Keratinocyte (primary cell): ENCODE measurements at regions not wholly inside any gene's neighbourhood (a gene's known extent, or its start where the extent isn't known, plus 50 kb on each side); places are given as distances from the start of the nearest gene placed in this dataset.

Source experiments
- EZH2 ChIP-seq: IDR thresholded peaks from one replicate; pipeline ENCODE4 v1.6.1; 2012; ENCODE audit warnings: inconsistent platforms, mild to moderate bottlenecking, low read length, moderate library complexity
- TF ChIP-seq, protein P1 (sequence below), 3 experiments: IDR thresholded peaks in 1 of 3; conservative IDR thresholded peaks in 1 of 3; optimal IDR thresholded peaks in 1 of 3; 2 replicates in 2 of 3; 3 replicates in 1 of 3; pipeline versions ENCODE3 to v1.5.1; 2011; ENCODE audit warnings: low read length in 3 of 3, mild to moderate bottlenecking in 3 of 3, moderate library complexity in 2 of 3, control low read depth in 1 of 3, inconsistent platforms in 1 of 3; ENCODE audit not compliant: insufficient read depth in 2 of 3; ENCODE audit errors: extremely low read depth in 1 of 3

DNA sequence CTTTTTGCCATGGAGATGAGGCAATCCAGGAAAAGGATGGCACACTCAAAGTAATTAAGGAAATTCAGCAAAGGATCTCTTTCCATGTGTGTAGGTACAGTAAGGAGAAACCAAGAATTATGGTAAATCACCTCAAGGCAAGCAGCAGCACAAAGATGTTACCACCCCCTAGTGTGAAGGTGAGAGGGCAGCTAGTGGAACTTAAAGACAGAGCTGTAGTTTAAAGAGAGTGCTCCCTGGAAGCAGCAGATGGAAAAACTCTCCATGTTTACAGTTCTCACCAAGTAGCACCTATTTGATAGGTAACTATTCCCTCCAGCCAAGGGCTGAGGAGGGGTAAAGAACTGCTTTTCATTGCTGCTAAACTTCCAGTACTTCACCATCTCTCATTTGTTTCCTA lies 860.4 kb upstream of the CRIM1 start:
- TF ChIP-seq, protein P1, sequence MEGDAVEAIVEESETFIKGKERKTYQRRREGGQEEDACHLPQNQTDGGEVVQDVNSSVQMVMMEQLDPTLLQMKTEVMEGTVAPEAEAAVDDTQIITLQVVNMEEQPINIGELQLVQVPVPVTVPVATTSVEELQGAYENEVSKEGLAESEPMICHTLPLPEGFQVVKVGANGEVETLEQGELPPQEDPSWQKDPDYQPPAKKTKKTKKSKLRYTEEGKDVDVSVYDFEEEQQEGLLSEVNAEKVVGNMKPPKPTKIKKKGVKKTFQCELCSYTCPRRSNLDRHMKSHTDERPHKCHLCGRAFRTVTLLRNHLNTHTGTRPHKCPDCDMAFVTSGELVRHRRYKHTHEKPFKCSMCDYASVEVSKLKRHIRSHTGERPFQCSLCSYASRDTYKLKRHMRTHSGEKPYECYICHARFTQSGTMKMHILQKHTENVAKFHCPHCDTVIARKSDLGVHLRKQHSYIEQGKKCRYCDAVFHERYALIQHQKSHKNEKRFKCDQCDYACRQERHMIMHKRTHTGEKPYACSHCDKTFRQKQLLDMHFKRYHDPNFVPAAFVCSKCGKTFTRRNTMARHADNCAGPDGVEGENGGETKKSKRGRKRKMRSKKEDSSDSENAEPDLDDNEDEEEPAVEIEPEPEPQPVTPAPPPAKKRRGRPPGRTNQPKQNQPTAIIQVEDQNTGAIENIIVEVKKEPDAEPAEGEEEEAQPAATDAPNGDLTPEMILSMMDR (optimal IDR thresholded peaks at IDR 0.05 in 1 of 3, IDR thresholded peaks at IDR 0.05 in 1 of 3, conservative IDR thresholded peaks at IDR 0.05 in 1 of 3; ENCODE audit: extremely low read depth in 1 of 3, insufficient read depth in 2 of 3, low read length in 3 of 3), result no peak
- TF ChIP-seq EZH2, result no peak
